ENCODE measurements at regions not wholly inside any gene's neighbourhood (a gene's known extent, or its start where the extent isn't known, plus 50 kb on each side); places are given as distances from the start of the nearest gene placed in this dataset.
A peak's percentile ranks its signal among the peaks of the same experiment; 100 is the strongest.

DNA sequence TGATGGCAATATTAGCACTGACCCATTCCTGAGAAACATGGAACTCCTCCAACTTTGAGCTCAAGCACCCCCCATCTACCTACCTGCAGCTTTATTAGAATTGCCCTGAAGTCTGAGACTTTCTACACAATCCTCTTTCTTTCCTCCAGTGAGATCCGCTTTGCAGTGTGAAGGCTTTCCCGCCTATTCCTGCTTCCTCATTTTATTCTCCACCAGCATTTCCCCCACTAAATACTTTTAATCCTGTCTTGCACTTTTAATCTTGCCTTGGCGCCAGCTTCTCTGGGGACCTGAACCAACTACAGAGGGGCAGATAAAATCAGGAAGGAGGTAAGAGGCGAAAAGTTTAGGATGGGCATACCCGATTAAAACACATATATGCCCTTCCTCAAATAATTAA is 178.1 kb upstream of the PRDM1 start:
- DNase-seq (ENCODE audit: low read depth in 2 of 2) = no peak

DNA sequence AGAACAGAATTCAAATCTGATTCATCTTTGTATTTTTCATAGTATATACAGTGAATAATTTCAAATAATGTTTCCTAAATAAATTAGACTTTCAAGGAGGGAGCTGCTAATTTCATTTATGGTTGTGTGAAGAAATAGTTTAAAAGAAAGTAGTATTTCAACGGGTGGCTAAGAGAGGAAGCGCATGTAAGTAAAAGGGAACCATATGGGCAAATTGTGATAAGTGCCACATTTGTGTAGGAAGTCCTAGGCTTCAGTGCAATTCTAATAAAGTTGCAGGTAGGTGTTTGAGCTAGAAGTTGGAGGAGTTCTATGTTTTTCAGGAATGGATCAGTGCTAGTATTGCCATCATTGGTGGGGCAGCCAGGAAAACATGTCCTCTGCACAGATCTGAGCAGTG is 178.8 kb upstream of the PRDM1 start:
- DNase-seq (ENCODE audit: low read depth in 2 of 2) = no peak

DNA sequence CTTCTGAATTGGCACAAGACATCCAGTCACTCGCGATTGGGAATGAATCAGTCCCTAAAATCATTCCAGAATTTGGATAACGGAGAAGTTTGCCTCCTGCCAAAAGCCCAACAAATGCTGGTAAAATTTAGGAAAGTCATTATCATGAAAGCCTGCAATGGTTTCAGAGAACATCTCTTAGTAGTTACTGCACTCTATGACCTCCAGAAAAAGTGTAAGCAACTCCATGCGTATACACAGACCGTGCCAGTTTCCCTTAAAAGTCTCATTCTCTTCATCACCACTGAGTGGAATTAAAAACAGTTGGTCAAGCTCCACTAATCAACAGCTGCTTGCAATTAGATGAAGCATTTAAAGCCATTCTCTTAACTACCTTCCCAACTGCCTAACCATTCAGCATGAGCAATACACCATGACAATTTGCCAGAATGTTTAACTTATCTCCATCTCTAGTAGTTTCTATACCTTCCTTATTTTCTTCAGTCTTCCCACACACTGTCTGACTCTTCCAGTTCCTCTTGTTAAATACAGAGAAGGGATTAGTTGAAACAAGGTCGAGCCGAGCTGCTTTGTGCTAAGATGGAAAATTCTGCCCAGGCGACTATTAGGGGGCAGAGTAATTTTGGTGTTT is 183.6 kb upstream of the PRDM1 start:
- DNase-seq (ENCODE audit: low read depth in 2 of 2) = peak; percentile 90 to 91

DNA sequence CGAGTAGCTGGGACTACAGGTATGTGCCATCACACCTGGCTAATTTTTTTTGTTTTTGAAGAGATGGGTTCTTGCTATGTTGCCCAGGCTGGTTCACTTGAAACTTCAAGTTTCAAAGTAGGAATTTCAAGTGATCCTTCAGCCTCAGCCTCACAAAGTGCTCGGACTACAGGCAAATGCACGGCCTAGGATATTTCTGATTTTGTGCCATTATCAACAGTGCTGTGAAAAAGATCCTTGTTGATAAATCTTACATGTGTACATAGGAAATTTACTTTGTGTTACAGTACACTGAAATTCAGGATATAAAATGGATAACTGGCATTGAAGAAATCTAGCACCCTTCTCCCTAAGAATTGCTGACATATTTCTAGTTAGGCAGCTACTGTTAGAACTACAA is 184.6 kb upstream of the PRDM1 start:
- DNase-seq (ENCODE audit: low read depth in 2 of 2) = no peak

DNA sequence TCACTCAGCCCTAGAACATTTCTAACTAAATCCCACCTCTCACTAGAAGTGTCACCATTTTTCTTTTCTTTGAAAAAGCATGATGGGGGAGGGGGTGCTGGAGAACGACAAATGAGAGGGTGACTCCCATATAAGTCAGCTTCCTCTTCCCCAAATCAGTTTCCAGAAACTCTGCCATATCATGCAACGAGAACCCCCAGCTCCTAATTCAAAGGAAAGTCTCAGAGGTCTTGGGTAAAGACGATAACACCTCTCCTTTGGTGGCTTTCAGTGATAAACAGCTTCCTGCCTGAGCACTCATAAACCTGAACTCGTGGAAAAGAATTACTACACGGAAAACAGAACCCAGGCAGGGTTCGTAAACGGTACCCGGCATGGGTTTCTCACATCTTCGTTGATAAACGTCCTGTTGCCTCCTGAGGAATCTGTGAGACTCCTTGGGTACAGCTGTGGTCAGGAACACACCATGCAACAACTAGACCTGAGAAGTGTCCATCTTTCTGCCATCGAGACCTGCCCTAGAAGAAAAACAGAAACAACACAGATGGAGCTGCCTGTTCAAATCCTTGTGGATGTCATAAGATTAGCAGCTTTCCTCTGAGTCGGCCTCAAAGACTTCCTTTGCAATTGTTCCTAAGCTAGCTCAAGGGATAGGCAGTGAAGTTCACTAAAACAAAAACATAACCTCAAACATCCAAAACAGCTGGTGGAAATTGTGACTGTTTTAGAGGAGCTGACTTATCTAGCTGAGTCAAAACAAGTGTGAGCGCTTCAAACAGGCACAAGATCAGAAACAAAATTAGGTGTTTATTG is 185.8 kb upstream of the PRDM1 start:
- peak; percentile 61 to 70 for DNase-seq (ENCODE audit: low read depth in 2 of 2)

DNA sequence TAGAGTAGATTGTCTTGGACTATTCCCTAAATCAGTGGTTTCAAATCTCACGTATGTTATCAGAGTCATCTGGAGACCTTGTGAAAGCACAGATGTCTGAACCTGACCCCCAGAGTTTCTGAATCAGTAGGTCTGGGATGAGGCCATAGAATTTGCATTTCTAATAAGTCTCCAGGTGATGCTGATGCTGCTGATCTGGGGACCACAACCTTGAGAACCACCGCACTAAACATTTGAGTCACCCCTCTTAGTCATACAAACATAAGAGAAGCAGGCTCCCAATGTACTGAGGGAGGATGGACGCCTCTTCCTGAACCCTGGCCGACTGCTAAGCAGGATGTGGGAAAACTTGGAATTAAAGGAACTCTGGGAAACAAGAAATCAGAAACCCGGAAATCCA is 187.8 kb upstream of the PRDM1 start:
- DNase-seq (ENCODE audit: low read depth in 2 of 2) = peak; percentile 50 to 54

DNA sequence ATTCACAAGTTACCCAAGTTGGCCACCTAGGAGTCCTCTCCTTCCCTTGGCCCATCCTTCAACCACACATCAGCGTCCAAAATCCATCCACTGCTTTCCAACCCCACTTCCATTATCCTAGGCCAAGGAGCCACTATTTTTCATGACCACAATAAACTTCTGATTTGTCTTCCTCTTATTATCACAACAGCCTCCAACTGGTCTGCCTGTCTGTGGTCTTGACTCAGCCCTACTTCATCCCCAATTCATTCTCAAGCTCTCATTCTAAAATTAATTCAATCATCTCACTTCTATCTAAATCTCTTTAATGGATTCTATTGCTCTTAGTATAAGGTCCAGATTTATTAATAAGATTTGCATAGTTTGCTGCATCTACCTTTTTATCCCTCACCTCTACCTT is 189.0 kb upstream of the PRDM1 start:
- no peak for DNase-seq (ENCODE audit: low read depth in 2 of 2)

DNA sequence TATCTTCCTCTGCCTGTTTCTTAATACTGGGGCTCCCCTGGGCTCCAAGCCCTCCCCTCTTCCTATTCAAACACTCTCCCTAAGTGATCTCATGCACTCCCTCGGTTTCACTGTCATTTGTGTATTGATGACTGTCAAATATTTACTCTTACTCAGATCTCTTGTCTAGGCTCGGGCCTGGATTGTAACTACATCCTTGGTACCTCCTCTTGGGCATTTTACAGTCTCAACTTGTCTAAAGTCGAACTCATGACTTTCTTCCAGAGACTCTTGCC is 189.4 kb upstream of the PRDM1 start:
- DNase-seq (ENCODE audit: low read depth in 2 of 2) = no peak

DNA sequence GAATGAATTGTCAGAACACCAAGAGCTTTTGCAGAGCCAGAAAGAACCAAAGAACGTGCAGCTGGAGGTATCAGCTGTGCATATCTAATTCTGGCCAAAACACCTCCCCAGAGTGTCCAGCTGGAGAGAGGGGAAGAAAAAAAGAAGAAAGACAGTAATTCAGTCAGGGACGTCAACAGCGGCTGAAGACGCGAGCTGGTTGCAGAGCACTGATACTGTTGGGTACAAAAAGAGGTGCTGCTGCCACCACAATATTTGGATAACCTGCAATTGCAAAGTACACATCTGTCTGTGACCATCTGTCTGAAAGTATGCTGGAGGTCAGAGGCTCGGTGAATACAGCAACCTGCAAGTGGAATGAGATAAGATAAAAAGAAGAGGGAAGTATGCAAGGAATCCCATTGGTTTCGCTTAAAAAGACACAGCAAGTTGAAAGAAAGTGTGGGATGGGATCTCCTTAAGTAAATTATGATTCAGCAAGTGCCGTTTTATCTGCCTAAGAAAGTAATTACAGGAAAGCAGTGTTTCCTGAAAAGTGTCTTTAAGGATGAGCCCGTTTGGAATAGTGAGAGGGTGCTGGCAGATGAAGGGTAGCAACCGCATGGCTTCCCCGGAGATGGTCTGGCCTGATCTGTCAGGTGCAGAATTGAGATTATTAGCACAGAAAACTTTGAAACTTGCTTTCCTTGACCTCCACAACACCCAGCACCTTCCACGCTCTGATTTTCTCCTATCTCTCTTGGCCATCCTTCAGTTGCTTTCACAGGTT is 189.9 kb upstream of the PRDM1 start:
- DNase-seq (ENCODE audit: low read depth in 2 of 2) = no peak

DNA sequence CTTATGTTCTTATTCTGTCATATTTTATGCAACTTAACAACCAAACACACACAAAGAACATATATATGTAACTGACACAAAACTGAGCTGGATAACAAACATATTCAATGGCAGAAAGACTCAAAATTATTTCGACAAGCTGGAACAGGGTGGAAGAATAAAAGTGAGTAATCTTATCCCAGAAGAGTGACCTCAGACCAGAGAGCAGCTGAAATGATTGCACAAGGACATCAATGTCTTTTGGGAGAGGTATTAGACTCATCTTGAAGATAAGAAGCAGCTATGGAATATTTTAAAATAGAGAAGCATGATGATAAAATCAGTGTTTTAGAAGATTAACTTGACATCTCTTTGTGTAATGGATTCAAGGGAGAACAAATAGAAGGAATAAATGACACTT is 191.6 kb upstream of the PRDM1 start:
- DNase-seq (ENCODE audit: low read depth in 2 of 2) = no peak

DNA sequence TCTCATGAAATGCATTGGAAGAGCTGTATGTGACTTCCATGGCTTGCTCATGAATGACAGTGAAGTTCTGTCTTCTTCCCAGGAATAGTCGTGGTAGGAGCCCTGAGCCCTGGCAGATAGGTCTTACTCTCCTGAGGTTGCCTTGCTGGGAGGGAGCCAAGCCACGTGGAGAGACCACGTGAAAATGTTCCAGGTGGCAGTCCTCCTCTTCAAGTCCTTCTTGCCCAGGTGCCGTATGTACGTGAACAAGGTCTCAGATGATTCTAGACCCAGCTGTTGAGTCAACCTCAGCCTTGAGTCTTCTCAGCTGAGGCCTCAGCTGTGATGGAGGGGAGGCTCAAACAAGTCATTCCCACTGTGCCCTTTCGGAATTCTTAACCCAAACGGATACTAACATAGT is 192.4 kb upstream of the PRDM1 start:
- DNase-seq (ENCODE audit: low read depth in 2 of 2) = no peak

DNA sequence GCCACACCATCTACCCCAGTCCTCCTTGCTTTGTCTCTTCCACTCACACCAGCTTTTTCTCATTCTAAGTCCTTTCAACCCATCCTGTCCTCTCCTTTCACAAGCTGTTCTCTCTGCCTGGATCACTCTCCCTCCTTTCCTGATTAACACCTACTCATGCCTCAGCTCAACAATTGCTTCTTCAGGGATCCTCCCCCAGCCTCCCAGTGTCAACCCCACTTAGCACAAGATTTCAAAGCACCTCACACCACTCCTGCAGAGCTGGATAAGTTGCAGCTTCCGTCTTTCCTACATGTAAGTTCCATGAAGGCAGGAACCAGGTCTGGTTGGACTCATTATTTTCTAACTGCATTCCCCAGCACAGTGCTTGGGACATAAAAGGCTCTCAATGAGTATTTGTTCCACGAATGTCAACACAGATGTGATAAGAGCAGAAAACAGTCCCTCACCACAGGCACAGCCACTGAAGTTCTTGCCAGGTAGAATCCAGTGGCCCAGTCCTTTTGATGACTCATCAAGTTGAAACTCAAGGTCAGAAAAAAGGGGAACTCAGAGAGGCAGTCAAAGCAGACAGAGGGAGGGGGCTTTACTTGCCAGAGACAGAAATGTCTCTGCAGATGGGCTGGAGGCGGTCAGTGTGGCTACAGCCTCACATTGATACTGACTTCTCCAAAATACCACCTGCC is 193.4 kb upstream of the PRDM1 start:
- DNase-seq (ENCODE audit: low read depth in 2 of 2) = no peak

DNA sequence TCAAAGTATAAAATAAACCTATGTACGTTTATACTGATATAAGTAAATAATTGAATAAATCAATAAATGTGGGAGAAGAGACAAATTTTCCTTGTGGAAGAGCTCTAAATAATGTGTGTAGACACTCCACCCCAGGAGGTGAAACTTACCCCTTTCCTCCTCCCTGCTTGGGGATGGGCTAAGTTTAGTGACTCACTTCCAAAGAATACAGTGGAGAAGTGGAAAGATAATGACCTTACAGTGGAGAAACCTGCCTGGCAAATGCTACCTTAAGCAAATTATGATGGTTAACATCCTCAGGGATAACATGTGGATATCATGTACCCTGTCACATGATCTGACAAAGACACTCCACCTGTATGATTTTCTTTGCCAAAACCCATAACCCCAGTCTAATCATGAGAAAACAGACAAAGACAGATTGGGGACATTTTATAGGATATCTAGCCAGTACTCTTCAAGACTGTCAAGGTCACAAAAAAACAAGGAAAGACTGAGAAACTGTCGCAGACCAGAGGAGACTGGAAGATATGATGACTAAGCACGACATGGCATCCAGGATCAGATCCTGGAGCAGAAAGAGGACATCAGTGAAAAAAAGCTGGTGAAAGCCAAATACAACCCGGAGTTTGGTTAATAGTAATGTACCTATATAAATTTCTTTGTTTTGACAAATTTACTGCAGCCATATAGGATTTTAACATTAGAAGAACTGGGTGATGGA is 195.5 kb upstream of the PRDM1 start:
- no peak for DNase-seq (ENCODE audit: low read depth in 2 of 2)

DNA sequence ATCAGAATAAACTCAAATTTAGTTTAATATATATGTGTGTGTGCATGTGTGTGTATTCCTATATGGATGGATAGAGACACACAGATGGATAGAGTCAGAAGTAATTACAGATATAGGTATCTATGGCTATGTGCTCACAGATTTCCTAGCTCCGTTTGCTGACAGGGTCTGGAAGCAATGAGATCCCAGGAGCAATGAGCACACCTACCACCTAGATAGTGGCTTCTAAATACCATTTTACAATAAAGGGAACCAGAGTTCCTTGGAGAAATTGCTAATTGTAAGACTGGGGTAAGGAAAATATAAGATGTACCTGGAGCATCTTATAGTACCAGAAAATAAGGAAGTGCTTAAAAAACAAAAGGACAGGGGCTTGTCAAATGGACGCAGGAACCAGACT is 196.2 kb upstream of the PRDM1 start:
- no peak for DNase-seq (ENCODE audit: low read depth in 2 of 2)

DNA sequence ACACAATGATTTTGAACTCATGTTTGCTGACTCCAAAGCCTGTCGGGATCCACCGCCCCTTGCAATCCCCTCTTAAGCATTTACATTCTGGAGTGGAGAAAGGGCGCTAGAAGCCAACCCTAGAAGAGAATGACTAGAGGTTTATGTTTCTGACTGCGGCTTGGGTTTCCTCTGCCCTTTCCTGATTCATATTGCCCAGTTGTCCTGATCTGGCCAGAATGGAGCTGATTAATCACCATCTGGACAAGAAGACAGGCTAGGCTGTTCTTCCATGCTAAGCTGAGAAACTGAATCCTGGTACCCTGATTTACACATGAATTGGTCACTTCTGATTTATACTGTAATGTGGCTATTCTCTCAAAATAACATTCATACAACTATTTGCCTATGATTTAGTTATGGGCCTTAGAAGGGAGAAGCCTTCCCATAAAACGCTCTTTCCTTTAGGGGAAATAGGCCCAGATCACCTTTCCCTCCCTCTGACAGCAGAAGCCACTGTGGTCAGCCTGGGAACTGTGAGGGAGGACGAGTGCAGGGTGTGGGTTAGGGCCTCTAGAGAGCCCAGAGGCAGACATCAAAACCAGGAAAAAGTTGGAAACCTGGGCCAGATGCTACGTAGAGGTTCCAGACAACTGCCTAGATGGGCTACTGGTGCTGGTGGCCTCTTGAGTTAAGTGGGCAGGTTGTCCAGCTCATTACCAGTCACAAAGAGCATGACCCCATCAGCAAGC is 199.2 kb upstream of the PRDM1 start:
- DNase-seq (ENCODE audit: low read depth in 2 of 2) = no peak

DNA sequence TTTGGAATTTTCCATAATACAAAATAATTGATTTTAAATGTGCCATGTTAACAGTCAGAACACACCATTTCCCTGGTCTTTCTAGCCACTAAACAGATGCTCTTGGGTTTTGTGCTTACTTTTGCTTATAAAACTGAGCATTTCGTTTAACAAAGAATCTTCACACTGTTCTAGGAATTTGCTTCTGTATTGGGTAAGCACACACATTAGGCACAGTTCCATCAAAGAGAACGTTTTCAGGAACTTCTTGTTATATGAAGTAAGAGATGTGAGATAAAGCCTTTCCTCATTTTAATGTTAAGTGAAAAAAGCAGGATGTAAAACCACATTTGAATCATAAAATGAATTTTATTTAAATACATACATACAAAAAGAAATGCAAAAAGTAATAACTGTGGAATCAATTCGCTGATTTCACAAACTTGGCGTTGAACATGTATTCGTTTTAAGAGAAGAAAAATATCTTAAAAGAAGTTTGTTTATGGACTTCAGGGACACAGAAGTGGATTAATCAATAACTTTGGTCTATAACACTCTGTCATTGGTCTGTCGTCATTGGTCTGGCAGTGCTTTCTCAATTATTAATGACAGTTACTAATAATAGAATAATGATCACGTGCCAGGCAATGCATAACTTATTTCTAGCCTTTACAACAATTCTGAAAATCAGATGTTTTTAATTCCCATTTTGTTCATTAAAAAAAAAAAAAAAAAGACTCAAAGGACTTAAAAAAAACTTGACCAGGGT is 199.9 kb upstream of the PRDM1 start:
- peak; percentile 36 to 42 for DNase-seq (ENCODE audit: low read depth in 2 of 2)

DNA sequence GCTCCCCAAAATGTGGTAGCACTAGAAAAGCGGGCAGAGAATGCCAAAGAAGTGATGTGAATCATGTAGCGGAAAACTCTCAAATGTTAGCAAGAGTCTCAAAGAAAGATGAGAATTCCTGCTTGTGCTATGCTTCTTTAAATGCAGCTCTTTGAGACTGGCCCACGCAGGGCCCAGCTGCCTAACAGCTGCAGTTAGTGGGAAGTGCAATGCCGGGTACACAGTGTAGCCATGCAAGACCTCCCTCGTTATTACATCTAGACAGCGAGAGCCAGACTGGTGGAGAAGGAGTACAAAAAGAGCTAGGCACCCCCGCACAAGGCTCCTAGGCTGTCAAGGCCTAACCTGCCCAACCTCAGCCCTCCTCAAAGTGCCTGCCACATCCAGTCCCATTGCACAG is 201.7 kb upstream of the PRDM1 start:
- DNase-seq (ENCODE audit: low read depth in 2 of 2) = no peak

DNA sequence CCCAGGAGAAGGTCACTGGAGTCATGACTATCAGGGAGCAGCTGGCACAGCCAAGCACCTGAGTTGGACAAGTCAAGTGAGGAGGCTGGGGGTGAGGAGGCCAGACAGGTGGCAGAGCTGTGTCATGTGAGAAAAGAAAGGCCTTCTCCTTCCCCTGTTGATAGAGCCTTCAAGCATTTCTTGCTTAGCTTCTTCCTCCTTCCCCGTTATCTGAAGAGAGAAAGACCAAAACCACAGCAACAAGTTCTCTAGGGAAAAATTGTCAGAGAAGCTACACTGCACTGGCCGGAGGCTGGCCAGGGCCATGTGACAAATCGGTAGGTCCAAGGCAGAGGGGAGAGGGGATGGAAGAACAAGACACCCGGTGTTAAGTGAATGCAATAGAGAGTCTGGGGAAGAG is 202.1 kb upstream of the PRDM1 start:
- DNase-seq (ENCODE audit: low read depth in 2 of 2) = no peak

DNA sequence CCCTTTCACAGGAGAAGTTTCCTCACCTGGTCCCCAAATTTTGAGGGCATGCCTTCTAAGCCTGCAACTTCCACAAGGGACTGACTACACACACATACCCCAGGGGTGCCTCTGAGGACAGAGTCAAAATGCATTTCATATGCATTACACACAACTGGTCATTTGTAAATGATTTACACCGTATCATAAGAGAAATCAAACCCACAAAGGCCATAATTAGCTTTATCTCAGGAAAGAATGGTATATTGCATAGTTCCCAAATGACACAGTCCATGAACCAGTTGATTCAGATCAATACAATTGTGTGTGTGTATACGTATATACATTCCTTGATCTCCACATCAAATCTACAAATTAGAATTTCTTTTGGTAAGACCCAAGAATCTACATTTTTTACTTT is 203.3 kb upstream of the PRDM1 start:
- DNase-seq (ENCODE audit: low read depth in 2 of 2) = peak; percentile 47 to 53

DNA sequence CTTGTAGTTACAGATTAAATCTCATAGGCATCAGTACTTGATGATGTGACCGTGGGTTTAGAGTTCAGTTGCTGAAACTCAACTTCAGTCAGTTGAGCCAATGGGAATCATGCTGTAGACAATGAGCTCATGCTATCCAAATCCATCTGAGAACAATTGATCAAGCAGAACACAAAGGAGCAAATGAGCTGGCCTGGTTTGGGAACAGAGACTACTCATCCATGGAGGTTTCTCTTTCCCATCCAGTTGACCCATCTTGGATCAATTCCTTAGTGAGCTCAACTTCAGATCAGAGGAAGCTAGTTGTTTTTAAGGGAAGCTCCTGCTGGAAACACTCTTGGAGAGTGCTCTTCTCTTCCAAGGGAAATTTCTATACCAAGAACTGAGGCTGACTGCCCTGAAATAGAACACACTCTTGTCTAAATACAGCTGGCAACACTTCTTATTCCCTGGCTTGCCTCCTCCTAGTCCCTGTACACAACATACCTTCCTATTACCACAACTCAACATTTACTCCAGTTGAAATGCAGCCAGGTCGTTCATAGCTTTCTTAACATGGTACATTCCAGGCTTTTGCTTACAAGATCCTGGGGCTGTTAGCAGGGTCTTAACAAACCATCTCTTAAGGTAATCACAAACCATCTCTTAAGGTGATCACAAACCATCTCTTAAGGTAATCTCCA is 203.9 kb upstream of the PRDM1 start:
- peak; percentile 41 to 44 for DNase-seq (ENCODE audit: low read depth in 2 of 2)
